T-helper 2 cell treated with Interferon-gamma antibody and Interleukin-4, amounts not matched to agents 5 μg/mL and 100 μg/mL, for 36 hours (primary cell): ENCODE measurements at regions not wholly inside any gene's neighbourhood (a gene's known extent, or its start where the extent isn't known, plus 50 kb on each side); places are given as distances from the start of the nearest gene placed in this dataset.
A peak's percentile ranks its signal among the peaks of the same experiment; 100 is the strongest.

Experiments used
- DNase-seq: peaks from one replicate; pipeline ENCODE4 v3.0.0; 2021; ENCODE audit warnings: low spot score
- H3K27ac Mint-ChIP-seq: one replicate; pipeline ENCODE4 v1.8.0; 2021; ENCODE audit warnings: mild to moderate bottlenecking, mixed read lengths
- H3K27me3 Mint-ChIP-seq: one replicate; pipeline ENCODE4 v1.8.0; 2021; ENCODE audit warnings: low read depth, mixed read lengths
- H3K36me3 Mint-ChIP-seq: one replicate; pipeline ENCODE4 v1.8.0; 2021; ENCODE audit warnings: low read depth, mixed read lengths
- H3K4me1 Mint-ChIP-seq: one replicate; pipeline ENCODE4 v1.8.0; 2021; ENCODE audit warnings: low read depth, mixed read lengths
- H3K4me3 Mint-ChIP-seq: one replicate; pipeline ENCODE4 v1.8.0; 2022; ENCODE audit warnings: mild to moderate bottlenecking, moderate library complexity, mixed read lengths
- H3K9me3 Mint-ChIP-seq: one replicate; pipeline ENCODE4 v1.8.0; 2021; ENCODE audit warnings: mixed read lengths

GRCh38 chr19:30729451-30729850, 357.3 kb downstream of the ZNF536 start:
- no peaks in the 10 kb centered on the region for H3K9me3 Mint-ChIP-seq
- H3K4me1 Mint-ChIP-seq = peaks cover 2% of the 10 kb centered on the region
- H3K27me3 Mint-ChIP-seq = no peaks in the 10 kb centered on the region
- no peak for DNase-seq
- no peaks in the 10 kb centered on the region for H3K36me3 Mint-ChIP-seq
- no peak overlapping the region for H3K27ac Mint-ChIP-seq
- H3K4me3 Mint-ChIP-seq = no peak overlapping the region

- H3K27ac Mint-ChIP-seq = no peak overlapping the region
- H3K4me3 Mint-ChIP-seq = no peak overlapping the region
- no peaks in the 10 kb centered on the region for H3K36me3 Mint-ChIP-seq
- no peak for DNase-seq
- peaks cover 1% of the 10 kb centered on the region for H3K4me1 Mint-ChIP-seq
- no peaks in the 10 kb centered on the region for H3K9me3 Mint-ChIP-seq
- H3K27me3 Mint-ChIP-seq = peaks cover 7% of the 10 kb centered on the region
Observed at GRCh38 chr19:30722761-30723160, 350.6 kb downstream of the ZNF536 start.

- no peak overlapping the region for H3K27ac Mint-ChIP-seq
- H3K9me3 Mint-ChIP-seq = no peaks in the 10 kb centered on the region
- peaks cover 1% of the 10 kb centered on the region for H3K4me1 Mint-ChIP-seq
- no peak for DNase-seq
- peaks cover 7% of the 10 kb centered on the region for H3K27me3 Mint-ChIP-seq
- no peaks in the 10 kb centered on the region for H3K36me3 Mint-ChIP-seq
- H3K4me3 Mint-ChIP-seq = no peak overlapping the region
Observed at GRCh38 chr19:30722186-30722585, 350.0 kb downstream of the ZNF536 start.

GRCh38 chr19:30719999-30720345, 347.8 kb downstream of the ZNF536 start:
- Mint-ChIP-seq H3K27me3 (peaks cover 7% of the 10 kb centered on the region), H3K27ac (no peak overlapping the region), H3K4me1 (peaks cover 1% of the 10 kb centered on the region), H3K4me3 (peak overlapping the region; percentile 81), H3K9me3 (no peaks in the 10 kb centered on the region), H3K36me3 (no peaks in the 10 kb centered on the region)
- no peak for DNase-seq

GRCh38 chr19:30719189-30719998, 347.2 kb downstream of the ZNF536 start:
- DNase-seq = peak; percentile 17
- H3K4me3 Mint-ChIP-seq = peak overlapping the region; percentile 81
- H3K9me3 Mint-ChIP-seq = no peaks in the 10 kb centered on the region
- H3K27me3 Mint-ChIP-seq = peaks cover 7% of the 10 kb centered on the region
- H3K27ac Mint-ChIP-seq = no peak overlapping the region
- H3K36me3 Mint-ChIP-seq = no peaks in the 10 kb centered on the region
- peaks cover 1% of the 10 kb centered on the region for H3K4me1 Mint-ChIP-seq

GRCh38 chr19:30718707-30719106, 346.5 kb downstream of the ZNF536 start:
- H3K4me1 Mint-ChIP-seq = peaks cover 1% of the 10 kb centered on the region
- H3K27me3 Mint-ChIP-seq = peaks cover 7% of the 10 kb centered on the region
- no peaks in the 10 kb centered on the region for H3K9me3 Mint-ChIP-seq
- no peak for DNase-seq
- H3K27ac Mint-ChIP-seq = no peak overlapping the region
- no peaks in the 10 kb centered on the region for H3K36me3 Mint-ChIP-seq
- H3K4me3 Mint-ChIP-seq = peak overlapping the region; percentile 81

- peaks cover 7% of the 10 kb centered on the region for H3K27me3 Mint-ChIP-seq
- H3K36me3 Mint-ChIP-seq = no peaks in the 10 kb centered on the region
- no peak for DNase-seq
- no peak overlapping the region for H3K4me3 Mint-ChIP-seq
- H3K9me3 Mint-ChIP-seq = no peaks in the 10 kb centered on the region
- H3K4me1 Mint-ChIP-seq = peaks cover 1% of the 10 kb centered on the region
- no peak overlapping the region for H3K27ac Mint-ChIP-seq
Observed at GRCh38 chr19:30718014-30718413, 345.8 kb downstream of the ZNF536 start.

GRCh38 chr19:30717381-30717780, 345.2 kb downstream of the ZNF536 start:
- H3K4me3 Mint-ChIP-seq = no peak overlapping the region
- no peaks in the 10 kb centered on the region for H3K9me3 Mint-ChIP-seq
- peaks cover 1% of the 10 kb centered on the region for H3K4me1 Mint-ChIP-seq
- no peaks in the 10 kb centered on the region for H3K36me3 Mint-ChIP-seq
- H3K27ac Mint-ChIP-seq = no peak overlapping the region
- peaks cover 7% of the 10 kb centered on the region for H3K27me3 Mint-ChIP-seq
- no peak for DNase-seq

GRCh38 chr19:30712431-30713337, 340.5 kb downstream of the ZNF536 start:
- no peaks in the 10 kb centered on the region for H3K9me3 Mint-ChIP-seq
- no peaks in the 10 kb centered on the region for H3K36me3 Mint-ChIP-seq
- no peaks in the 10 kb centered on the region for H3K27me3 Mint-ChIP-seq
- no peak overlapping the region for H3K4me3 Mint-ChIP-seq
- no peaks in the 10 kb centered on the region for H3K4me1 Mint-ChIP-seq
- no peak for DNase-seq
- H3K27ac Mint-ChIP-seq = no peak overlapping the region

GRCh38 chr19:30711826-30712225, 339.6 kb downstream of the ZNF536 start:
- H3K4me1 Mint-ChIP-seq = no peaks in the 10 kb centered on the region
- no peak overlapping the region for H3K27ac Mint-ChIP-seq
- DNase-seq = no peak
- H3K27me3 Mint-ChIP-seq = no peaks in the 10 kb centered on the region
- no peaks in the 10 kb centered on the region for H3K36me3 Mint-ChIP-seq
- H3K4me3 Mint-ChIP-seq = no peak overlapping the region
- H3K9me3 Mint-ChIP-seq = no peaks in the 10 kb centered on the region

GRCh38 chr19:30711296-30711695, 339.1 kb downstream of the ZNF536 start:
- Mint-ChIP-seq H3K9me3 (no peaks in the 10 kb centered on the region), H3K4me1 (no peaks in the 10 kb centered on the region), H3K36me3 (no peaks in the 10 kb centered on the region), H3K27me3 (no peaks in the 10 kb centered on the region), H3K4me3 (no peak overlapping the region), H3K27ac (no peak overlapping the region)
- DNase-seq = no peak

- no peaks in the 10 kb centered on the region for H3K4me1 Mint-ChIP-seq
- no peaks in the 10 kb centered on the region for H3K36me3 Mint-ChIP-seq
- no peaks in the 10 kb centered on the region for H3K9me3 Mint-ChIP-seq
- H3K27ac Mint-ChIP-seq = no peak overlapping the region
- no peak for DNase-seq
- H3K27me3 Mint-ChIP-seq = no peaks in the 10 kb centered on the region
- no peak overlapping the region for H3K4me3 Mint-ChIP-seq
Observed at GRCh38 chr19:30710721-30711120, 338.5 kb downstream of the ZNF536 start.

- Mint-ChIP-seq H3K36me3 (no peaks in the 10 kb centered on the region), H3K9me3 (no peaks in the 10 kb centered on the region), H3K4me1 (no peaks in the 10 kb centered on the region), H3K27me3 (no peaks in the 10 kb centered on the region), H3K27ac (no peak overlapping the region), H3K4me3 (no peak overlapping the region)
- DNase-seq = no peak
Observed at GRCh38 chr19:30708416-30709178, 336.4 kb downstream of the ZNF536 start.
